Activated T-helper 17 cell treated with anti-CD3 and anti-CD28 coated beads, Interleukin-2, amount 50 U/mL, for 72 hours (primary cell): ENCODE measurements at regions not wholly inside any gene's neighbourhood (a gene's known extent, or its start where the extent isn't known, plus 50 kb on each side); places are given as distances from the start of the nearest gene placed in this dataset.
"Not testable (repeated sequence)": the region's sequence is repeated elsewhere in the genome, so short reads cannot be mapped to it uniquely, and the experiment has no call there.

Experiments
- ATAC-seq: fragments of 150-1000 bp; cut with Tn5 transposase; replicated peaks from 2 replicates; pipeline ENCODE4 v1.10.0; 2021; ENCODE audit warnings: mild to moderate bottlenecking, moderate library complexity
- H3K27ac Mint-ChIP-seq: one replicate; pipeline ENCODE4 v1.8.0; 2022; ENCODE audit warnings: mixed read lengths
- H3K27me3 Mint-ChIP-seq: one replicate; pipeline ENCODE4 v1.8.0; 2022; ENCODE audit warnings: mixed read lengths
- H3K36me3 Mint-ChIP-seq: one replicate; pipeline ENCODE4 v1.8.0; 2022; ENCODE audit warnings: low read depth, mild to moderate bottlenecking, mixed read lengths
- H3K4me1 Mint-ChIP-seq: one replicate; pipeline ENCODE4 v1.8.0; 2022; ENCODE audit warnings: mixed read lengths
- H3K4me3 Mint-ChIP-seq: one replicate; pipeline ENCODE4 v1.8.0; 2022; ENCODE audit warnings: mild to moderate bottlenecking, mixed read lengths
- H3K9me3 Mint-ChIP-seq: one replicate; pipeline ENCODE4 v1.8.0; 2022; ENCODE audit warnings: mixed read lengths

DNA sequence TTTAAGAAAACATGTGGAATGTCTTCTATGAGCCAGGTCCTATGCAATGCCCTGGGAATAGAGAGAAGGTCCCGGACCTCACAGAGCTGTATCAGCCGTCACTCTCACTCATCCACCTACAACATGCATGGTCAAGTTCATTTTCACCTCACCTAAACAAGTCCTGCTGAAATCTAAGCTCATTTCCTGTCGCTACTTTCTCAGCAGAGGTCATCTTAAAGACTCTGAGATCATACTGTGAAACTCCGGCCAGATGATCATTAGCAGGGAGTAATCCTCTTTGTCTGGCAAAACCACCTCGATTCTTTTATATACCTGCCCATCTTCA lies 66.2 kb upstream of the LYRM9 start:
- Mint-ChIP-seq H3K27me3 (no peaks in the 10 kb centered on the region), H3K36me3 (no peaks in the 10 kb centered on the region), H3K27ac (no peak overlapping the region), H3K9me3 (no peaks in the 10 kb centered on the region), H3K4me1 (no peaks in the 10 kb centered on the region), H3K4me3 (no peak overlapping the region)
- no peak for ATAC-seq

DNA sequence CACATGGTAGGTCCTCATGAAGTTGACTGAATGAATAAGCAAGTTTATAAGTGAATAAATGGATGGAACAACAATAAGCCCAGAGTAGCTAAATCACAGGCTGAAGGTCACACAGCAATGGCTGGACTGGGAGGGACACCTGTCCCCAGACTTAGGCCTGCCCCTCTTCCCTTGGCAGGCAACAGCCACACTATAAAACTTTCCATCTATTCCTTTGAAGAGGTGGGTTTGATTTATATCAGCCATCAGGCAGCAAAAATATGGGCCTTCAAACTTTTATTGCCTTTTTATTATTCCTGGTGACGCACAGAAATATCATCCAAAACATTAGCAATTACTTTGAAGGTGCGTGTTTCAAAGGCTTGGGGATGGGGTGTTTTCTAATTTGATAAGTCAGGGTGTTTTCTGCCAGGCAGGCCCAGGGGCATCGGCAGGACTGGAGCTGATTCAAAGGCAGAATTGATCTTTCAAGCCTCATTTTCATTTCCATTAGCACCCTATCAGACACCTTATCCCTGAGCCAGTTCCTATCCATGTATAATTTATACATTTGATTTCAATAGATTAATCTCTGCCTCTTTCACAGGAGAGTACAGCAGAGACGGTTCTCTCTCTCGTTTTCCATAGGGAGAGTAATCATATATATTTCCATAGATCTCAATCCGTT lies 67.2 kb upstream of the LYRM9 start:
- Mint-ChIP-seq H3K4me1 (no peaks in the 10 kb centered on the region), H3K9me3 (no peaks in the 10 kb centered on the region), H3K27ac (no peak overlapping the region), H3K4me3 (no peak overlapping the region), H3K36me3 (no peaks in the 10 kb centered on the region), H3K27me3 (no peaks in the 10 kb centered on the region)
- ATAC-seq = no peak

DNA sequence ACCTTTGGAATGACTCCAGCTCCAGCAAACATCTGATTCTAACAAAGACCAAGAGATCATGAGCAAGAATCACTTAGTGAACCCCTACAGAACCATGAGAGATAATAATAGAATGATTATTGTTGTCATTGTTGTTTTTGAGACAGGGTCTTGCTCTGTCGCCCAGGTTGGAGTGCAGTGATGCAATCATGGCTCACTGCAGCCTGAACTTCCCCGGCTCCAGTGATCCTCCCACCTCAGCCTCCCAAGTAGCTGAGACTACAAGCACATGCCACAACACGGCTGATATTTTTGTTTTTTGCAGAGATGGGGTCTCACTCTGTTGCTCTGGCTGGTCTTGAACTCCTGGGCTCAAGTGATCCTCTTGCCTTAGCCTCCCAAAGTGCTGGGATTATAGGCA lies 69.4 kb upstream of the LYRM9 start:
- H3K36me3 Mint-ChIP-seq, H3K27ac Mint-ChIP-seq, H3K9me3 Mint-ChIP-seq, H3K27me3 Mint-ChIP-seq, ATAC-seq, H3K4me1 Mint-ChIP-seq, H3K4me3 Mint-ChIP-seq: not testable (repeated sequence)

DNA sequence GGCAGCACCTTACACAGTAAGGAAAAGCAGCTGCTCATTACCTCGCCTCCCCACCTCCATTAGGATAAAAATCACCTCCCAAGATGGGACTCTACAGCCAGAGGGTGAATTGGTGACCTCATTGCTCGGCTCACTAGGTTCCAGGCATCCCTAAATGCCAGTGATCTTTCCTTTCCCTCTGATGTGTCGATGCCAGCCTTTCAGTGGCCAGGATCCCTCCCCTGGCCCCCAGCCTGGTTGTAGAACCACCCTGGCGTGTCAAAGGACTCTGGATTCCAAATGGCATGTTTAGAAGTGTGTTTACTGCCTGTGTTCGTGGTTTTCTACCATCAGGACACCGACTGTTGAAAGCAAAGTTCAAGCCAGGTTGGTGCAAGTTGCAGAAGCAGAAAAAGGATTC lies 72.1 kb upstream of the LYRM9 start:
- no peak for ATAC-seq
- H3K9me3 Mint-ChIP-seq = no peaks in the 10 kb centered on the region
- H3K4me3 Mint-ChIP-seq = no peak overlapping the region

DNA sequence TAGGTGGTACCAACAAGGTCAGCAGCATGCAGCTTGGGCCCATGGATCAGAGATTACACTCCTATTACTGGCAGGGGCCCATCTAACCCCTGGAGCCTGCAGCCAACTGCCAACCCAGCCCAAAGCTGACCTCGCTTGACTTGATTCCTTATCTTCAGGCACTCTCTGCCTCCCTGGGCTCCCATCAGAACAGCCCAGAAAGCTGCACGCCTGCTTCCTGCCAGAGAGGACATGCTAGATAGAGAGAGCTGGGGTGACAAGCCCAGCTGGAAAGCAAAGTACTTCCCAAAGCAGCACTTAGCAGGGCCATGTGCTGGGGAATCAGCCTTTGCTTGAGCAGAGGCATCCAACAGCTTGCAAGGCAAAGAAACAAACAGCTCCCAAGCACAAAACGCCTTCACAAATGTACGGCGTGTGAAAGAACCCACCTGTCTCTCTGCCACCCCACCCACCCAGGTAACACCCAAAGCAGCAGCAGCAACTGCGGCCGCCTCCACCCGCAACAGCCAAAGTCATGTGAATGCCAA lies 74.2 kb upstream of the NLK start:
- Mint-ChIP-seq H3K27ac (no peak overlapping the region), H3K4me1 (no peaks in the 10 kb centered on the region), H3K36me3 (no peaks in the 10 kb centered on the region), H3K9me3 (no peaks in the 10 kb centered on the region), H3K27me3 (peaks cover 11% of the 10 kb centered on the region), H3K4me3 (no peak overlapping the region)
- ATAC-seq = no peak

More for the DNA sequence above, 72.1 kb upstream of the LYRM9 start:
- H3K27me3 Mint-ChIP-seq = peaks cover 6% of the 10 kb centered on the region
- H3K36me3 Mint-ChIP-seq = no peaks in the 10 kb centered on the region
- H3K4me1 Mint-ChIP-seq = no peaks in the 10 kb centered on the region
- no peak overlapping the region for H3K27ac Mint-ChIP-seq

DNA sequence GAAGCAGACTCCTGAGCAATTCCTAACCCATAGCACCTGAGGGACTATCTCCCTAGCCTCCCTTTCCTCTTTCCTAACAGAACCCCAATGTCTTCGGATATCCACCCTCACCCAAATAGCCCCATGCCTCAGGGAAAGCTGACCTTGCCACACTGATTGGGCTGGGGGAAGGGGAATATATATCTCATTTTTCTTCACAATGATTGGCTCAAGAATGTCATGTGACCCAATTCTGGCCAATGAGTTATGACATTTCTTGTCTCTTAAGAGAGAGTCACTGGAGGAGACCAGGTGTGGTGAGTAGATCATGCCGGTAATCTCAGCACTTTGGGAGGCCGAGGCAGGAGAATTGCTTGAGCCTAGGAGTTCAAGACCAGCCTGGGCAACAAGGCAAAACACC lies 71.9 kb upstream of the NLK start:
- H3K27ac Mint-ChIP-seq = no peak overlapping the region
- no peak overlapping the region for H3K4me3 Mint-ChIP-seq
- peaks cover 11% of the 10 kb centered on the region for H3K27me3 Mint-ChIP-seq
- no peaks in the 10 kb centered on the region for H3K4me1 Mint-ChIP-seq
- H3K9me3 Mint-ChIP-seq = no peaks in the 10 kb centered on the region
- no peak for ATAC-seq
- H3K36me3 Mint-ChIP-seq = no peaks in the 10 kb centered on the region

DNA sequence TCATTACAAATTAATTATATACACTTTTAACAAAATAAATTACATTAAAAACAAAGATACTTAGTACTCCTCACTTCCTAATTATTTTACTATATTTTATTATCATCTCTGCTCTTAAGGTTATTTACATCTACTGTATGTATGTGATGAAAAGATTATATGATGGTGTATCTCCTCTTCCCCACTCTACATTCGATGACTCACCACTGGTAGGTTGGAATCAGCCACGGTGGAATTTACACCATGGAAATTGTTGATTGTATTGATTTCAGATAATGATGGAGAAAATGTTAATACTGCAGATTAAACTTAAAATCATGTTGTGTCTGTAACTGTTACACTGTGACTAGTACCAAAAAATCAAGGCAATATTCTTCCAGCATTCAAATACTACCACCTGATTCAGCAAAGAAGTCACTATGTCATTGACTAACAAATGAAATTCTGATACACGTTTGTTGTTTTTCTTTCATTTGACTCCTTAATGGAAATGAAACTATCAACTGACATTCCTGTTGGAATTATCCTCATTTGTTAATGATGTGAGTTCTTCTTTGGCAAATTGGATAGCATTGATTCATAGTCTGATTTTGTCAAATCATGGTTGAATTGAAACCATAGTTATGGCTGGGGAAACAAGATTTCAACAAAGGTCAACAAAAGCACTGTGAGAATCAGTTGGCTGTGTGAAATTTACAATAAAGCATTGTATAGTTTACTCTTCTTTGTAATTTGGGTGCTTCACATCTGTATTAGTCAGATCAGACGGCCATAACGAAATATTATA lies 69.0 kb upstream of the NLK start:
- Mint-ChIP-seq H3K4me1 (no peaks in the 10 kb centered on the region), H3K4me3 (no peak overlapping the region), H3K36me3 (no peaks in the 10 kb centered on the region), H3K9me3 (no peaks in the 10 kb centered on the region), H3K27me3 (peaks cover 11% of the 10 kb centered on the region), H3K27ac (no peak overlapping the region)
- ATAC-seq = no peak

DNA sequence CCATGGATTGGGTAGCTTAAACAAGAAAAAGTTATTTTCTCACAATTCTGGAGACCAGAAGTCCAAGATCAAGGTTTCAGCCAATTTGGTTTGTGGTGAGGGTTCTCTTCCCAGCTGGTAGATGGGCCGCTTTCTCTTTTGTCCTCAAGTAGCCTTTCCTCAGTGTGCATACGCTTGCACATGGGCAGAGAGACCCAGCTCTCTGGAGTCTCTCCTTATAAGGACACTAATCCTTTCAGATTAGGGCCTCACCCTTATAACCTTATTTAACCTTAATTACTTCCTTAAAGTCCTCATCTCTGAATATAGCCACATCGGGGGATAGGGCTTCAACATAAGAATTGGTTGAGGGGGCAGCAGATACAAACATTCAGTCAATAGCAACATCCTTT lies 68.4 kb upstream of the NLK start:
- Mint-ChIP-seq H3K4me3 (no peak overlapping the region), H3K9me3 (no peaks in the 10 kb centered on the region), H3K27me3 (peaks cover 11% of the 10 kb centered on the region), H3K36me3 (no peaks in the 10 kb centered on the region), H3K27ac (no peak overlapping the region), H3K4me1 (no peaks in the 10 kb centered on the region)
- no peak for ATAC-seq

DNA sequence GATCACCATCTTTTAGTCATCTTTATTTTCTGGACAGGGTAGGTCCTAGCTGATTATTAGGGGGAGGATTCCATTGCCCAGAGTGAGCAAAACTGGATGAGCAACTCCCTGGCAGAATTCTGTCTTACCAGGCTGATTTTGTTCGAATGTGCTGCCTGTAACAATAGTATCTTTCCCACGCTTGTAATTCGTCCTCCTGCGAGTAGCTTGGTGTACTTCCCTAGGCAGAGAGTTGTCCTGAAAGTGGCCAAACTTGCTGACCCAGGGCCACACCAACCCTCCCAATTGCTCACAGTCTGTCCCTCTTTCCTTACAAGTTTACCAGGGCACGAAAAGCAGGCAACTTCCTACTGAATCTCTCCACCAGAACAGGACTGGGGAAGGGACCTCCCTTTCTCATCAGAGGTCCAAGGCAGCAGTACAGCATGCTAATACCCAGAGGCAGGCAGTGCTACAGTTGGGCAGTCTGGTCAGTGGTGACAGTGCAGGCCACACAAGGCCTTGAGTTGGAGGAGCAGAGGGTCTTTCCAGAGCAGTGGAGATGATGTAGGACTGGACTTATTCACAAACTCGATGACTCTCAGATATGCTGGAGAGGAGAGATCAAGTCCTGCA lies 67.8 kb upstream of the NLK start:
- H3K27me3 Mint-ChIP-seq = peaks cover 14% of the 10 kb centered on the region
- H3K36me3 Mint-ChIP-seq = no peaks in the 10 kb centered on the region
- H3K4me3 Mint-ChIP-seq = no peak overlapping the region
- ATAC-seq = no peak
- H3K27ac Mint-ChIP-seq = no peak overlapping the region
- no peaks in the 10 kb centered on the region for H3K9me3 Mint-ChIP-seq
- no peaks in the 10 kb centered on the region for H3K4me1 Mint-ChIP-seq

DNA sequence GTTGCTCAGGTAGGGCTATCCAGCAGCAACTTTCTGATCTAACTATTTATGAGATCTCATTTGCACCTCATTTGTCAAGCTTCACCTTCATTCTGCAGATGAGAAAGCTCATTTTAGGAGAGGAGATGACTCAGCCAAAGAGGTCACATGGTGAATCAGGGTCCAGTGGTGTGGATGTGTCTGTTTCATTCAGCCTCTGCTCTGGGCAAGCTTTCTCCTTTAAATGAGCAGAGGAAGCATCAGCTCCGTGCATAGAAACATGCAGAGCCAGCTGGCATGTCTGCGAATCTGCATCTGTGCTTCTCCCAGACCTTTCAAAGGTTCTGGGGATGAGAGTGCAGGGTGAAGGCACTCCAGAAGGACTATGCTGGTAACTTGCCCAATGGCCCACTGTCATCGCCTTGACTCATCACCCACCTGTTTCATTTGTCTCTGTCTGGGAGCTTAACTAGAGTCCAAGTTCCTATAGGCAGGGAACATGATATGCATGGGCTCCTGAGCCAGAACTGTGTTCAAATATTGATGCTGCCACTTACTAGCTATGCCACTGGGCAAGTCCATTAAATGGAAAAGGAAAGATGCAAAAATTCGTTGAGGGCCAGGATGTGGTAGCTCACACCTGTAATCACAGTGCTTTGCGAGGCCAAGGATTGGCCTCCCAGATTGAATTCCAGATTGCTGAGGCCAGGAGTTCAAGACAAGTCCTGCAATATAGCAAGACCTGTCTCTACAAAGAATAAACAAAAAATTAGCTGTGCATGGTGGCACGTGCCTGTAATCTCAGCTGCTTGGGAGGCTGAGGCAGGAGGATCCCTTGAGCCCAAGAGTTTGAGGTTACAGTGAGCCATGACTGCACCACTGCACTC lies 67.1 kb upstream of the NLK start:
- ATAC-seq = no peak

DNA sequence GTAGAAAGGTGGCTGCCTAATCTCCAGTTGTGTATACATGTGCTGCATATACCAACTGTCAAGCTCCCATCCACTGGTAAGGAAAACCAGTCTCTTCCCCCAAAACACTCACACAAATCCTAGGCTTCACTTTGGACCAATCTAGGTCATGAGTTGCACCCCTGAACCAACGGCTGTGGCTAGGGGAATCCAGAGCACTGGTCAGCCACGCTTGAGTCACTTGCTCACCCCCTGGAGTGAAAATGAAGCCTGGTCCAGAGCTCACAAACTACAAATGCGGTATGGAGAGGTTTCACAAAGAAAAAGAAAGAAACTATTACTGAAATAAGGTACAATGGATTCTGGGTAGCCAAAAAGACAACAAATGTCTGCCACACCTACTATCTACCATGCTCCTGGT lies 66.1 kb upstream of the NLK start:
- Mint-ChIP-seq H3K9me3 (no peaks in the 10 kb centered on the region), H3K27me3 (peaks cover 3% of the 10 kb centered on the region)
- ATAC-seq = peak; percentile 35

More for the DNA sequence above, 67.1 kb upstream of the NLK start:
- Mint-ChIP-seq H3K4me1 (no peaks in the 10 kb centered on the region), H3K36me3 (no peaks in the 10 kb centered on the region), H3K27ac (no peak overlapping the region), H3K27me3 (peaks cover 6% of the 10 kb centered on the region), H3K9me3 (no peaks in the 10 kb centered on the region), H3K4me3 (no peak overlapping the region)

DNA sequence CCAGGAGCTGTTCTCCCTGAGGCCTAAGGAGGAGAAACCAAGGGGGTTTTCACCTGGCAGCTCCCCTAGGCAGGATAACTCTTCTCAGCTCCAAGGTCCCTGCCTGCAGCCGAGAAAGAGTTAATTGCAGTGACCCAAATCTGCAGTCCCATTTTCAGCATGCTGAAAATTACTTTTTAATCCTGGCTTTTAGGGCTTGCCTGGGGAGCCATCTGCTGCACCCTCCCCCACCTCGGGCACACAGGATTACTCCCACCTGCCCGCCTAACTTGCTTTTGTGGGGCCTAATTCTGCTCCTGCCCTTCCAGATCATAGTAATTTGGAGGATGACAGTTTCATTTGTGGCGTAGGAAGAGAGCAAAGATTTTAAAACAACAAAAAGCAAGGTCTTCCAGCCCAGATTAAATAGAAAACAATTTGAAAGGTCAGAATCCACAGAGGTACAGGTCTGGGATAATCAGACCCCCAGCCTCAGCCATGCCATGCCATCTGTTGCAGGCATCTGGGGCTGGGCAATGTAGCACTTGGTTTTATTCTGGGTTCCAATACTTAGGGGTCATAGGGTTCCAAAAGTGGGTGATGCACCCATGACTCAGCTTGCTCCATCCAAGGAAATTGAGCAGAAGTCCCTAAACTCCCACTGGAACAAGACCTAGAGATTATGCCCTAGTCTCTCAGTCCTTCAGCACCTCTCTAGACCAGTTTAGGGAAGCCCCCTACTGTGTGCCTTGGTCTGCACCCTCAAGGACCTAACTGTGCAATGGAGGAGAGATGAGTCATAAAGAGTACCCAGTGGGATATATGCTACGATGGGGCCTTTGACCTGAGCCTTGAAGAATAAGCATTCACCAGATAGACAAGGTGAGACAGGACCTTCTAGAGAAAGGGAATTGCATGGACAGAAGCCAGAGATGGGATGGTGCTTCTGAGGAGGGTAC lies 64.5 kb upstream of the NLK start:
- H3K27me3 Mint-ChIP-seq = peaks cover 6% of the 10 kb centered on the region
- no peak overlapping the region for H3K4me3 Mint-ChIP-seq
- no peak overlapping the region for H3K27ac Mint-ChIP-seq
- no peak for ATAC-seq
- H3K36me3 Mint-ChIP-seq = no peaks in the 10 kb centered on the region
- no peaks in the 10 kb centered on the region for H3K9me3 Mint-ChIP-seq
- no peaks in the 10 kb centered on the region for H3K4me1 Mint-ChIP-seq

More for the DNA sequence above, 66.1 kb upstream of the NLK start:
- H3K4me3 Mint-ChIP-seq = no peak overlapping the region
- no peaks in the 10 kb centered on the region for H3K36me3 Mint-ChIP-seq
- H3K4me1 Mint-ChIP-seq = no peaks in the 10 kb centered on the region
- no peak overlapping the region for H3K27ac Mint-ChIP-seq

DNA sequence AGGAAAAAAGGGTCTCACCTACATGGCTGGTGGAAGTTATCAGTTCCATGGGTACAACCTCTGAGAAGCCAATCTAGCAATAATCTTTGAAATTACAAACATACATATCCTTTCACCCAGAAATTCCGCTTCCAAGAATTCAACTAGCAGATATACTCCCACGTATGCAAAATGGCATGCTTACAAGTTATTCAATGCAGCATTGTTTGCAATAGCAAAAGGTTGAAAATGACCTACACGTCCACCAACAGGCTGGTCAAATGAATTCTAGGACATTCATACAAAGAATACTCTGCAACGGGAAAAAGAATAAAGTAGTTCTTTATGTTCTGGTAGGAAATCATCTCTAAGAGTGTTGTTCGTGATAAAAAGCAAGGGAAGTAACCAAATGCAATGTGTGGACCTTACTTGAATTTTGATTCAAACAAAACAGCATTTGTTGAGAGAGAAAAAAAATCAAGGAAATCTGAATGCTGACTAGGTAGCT lies 63.7 kb upstream of the NLK start:
- Mint-ChIP-seq H3K27ac (no peak overlapping the region), H3K27me3 (peaks cover 7% of the 10 kb centered on the region), H3K4me3 (no peak overlapping the region), H3K9me3 (no peaks in the 10 kb centered on the region), H3K36me3 (no peaks in the 10 kb centered on the region), H3K4me1 (no peaks in the 10 kb centered on the region)
- ATAC-seq = no peak
